ENCODE measurements at regions not wholly inside any gene's neighbourhood (a gene's known extent, or its start where the extent isn't known, plus 50 kb on each side); places are given as distances from the start of the nearest gene placed in this dataset.

DNA sequence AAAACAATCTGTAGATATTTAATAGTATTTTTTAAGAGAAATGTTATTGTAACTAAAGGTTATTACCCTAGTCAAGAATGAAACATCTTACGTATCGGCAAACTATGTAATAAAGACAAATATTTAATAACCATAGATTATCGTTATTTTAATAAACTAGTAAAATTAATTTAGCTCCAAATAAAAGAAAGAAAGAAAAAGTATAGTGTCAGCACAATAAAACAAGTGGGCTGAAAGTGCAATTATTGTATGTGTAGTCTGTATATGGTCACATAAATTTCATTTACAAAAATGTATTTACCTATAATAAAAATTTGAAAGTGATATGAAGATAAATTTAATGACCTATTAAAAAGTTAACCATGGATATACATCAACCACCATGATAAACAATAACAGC is 1258.4 kb upstream of the MIR17HG start:
- intact Hi-C loops (cut with micrococcal nuclease; ENCODE audit: unreplicated experiment) = no loop called here
- no peak overlapping the region for H2AFZ ChIP-seq
- H3K27ac ChIP-seq = no peak overlapping the region
- H3K79me2 ChIP-seq (ENCODE audit: low read depth) = no peaks in the 10 kb centered on the region
- H3K4me2 ChIP-seq = no peak overlapping the region
- no peaks in the 10 kb centered on the region for H3K9me2 ChIP-seq (ENCODE audit: insufficient read depth)
- ChIA-PET POLR2A (ENCODE audit: unreplicated experiment) (no interaction called here), CTCF (no interaction called here)
- TF ChIP-seq, protein P1, sequence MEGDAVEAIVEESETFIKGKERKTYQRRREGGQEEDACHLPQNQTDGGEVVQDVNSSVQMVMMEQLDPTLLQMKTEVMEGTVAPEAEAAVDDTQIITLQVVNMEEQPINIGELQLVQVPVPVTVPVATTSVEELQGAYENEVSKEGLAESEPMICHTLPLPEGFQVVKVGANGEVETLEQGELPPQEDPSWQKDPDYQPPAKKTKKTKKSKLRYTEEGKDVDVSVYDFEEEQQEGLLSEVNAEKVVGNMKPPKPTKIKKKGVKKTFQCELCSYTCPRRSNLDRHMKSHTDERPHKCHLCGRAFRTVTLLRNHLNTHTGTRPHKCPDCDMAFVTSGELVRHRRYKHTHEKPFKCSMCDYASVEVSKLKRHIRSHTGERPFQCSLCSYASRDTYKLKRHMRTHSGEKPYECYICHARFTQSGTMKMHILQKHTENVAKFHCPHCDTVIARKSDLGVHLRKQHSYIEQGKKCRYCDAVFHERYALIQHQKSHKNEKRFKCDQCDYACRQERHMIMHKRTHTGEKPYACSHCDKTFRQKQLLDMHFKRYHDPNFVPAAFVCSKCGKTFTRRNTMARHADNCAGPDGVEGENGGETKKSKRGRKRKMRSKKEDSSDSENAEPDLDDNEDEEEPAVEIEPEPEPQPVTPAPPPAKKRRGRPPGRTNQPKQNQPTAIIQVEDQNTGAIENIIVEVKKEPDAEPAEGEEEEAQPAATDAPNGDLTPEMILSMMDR (conservative IDR thresholded peaks at IDR 0.05) = no peak
- no peak for TF ChIP-seq EZH2 (IDR thresholded peaks at IDR 0.05; ENCODE audit: low read depth)
- H3K4me1 ChIP-seq (replicated peaks; ENCODE audit: insufficient read depth) = no peaks in the 10 kb centered on the region
- H3K4me3 ChIP-seq = no peak overlapping the region
- H3K27me3 ChIP-seq (ENCODE audit: insufficient read depth, low read depth) = no peaks in the 10 kb centered on the region
- no peaks in the 10 kb centered on the region for H3F3A ChIP-seq (ENCODE audit: insufficient read depth, low read depth)
- no peaks in the 10 kb centered on the region for H3K9me3 ChIP-seq (ENCODE audit: insufficient read depth, low read depth)
- DNase-seq = no peak
- no peaks in the 10 kb centered on the region for H3K36me3 ChIP-seq (ENCODE audit: low read depth)
- no TSS peak for BruUV-seq (replicated peaks)
- H4K20me1 ChIP-seq (ENCODE audit: insufficient read depth) = no peaks in the 10 kb centered on the region

DNA sequence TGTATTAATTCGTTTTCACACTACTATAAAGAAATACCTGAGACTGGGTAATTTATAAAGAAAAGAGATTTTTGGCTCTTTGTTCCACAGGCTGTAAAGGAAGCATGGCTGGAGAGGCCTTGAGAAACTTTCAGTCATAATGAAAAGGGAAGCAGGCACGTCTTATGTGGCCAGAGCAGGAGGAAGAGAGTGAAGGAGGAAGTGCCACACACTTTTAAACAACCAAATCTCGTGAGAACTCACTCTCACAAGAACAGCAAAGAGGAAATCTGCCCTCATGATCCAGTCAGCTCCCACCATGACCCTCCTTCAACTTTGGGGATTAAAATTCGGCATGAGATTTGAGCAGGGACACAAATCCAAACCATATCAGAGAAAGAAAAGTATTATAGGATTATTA is 1255.9 kb upstream of the MIR17HG start:
- no TSS peak for BruUV-seq (replicated peaks)
- Histone ChIP-seq H3K9me2 (ENCODE audit: insufficient read depth) (no peaks in the 10 kb centered on the region), H2AFZ (peak overlapping the region; percentile 66), H3K9me3 (ENCODE audit: insufficient read depth, low read depth) (no peaks in the 10 kb centered on the region), H3K4me1 (replicated peaks; ENCODE audit: insufficient read depth) (no peaks in the 10 kb centered on the region), H3K27ac (no peak overlapping the region), H3K4me3 (no peak overlapping the region), H4K20me1 (ENCODE audit: insufficient read depth) (no peaks in the 10 kb centered on the region), H3K36me3 (ENCODE audit: low read depth) (no peaks in the 10 kb centered on the region), H3K4me2 (no peak overlapping the region), H3K27me3 (ENCODE audit: insufficient read depth, low read depth) (no peaks in the 10 kb centered on the region), H3F3A (ENCODE audit: insufficient read depth, low read depth) (no peaks in the 10 kb centered on the region), H3K79me2 (ENCODE audit: low read depth) (no peaks in the 10 kb centered on the region)
- no peak for TF ChIP-seq EZH2 (IDR thresholded peaks at IDR 0.05; ENCODE audit: low read depth)
- TF ChIP-seq, protein P1 (conservative IDR thresholded peaks at IDR 0.05) = no peak
- DNase-seq = no peak
- intact Hi-C loops (cut with micrococcal nuclease; ENCODE audit: unreplicated experiment) = no loop called here
- POLR2A ChIA-PET (ENCODE audit: unreplicated experiment) = no interaction called here
- CTCF ChIA-PET = no interaction called here

GRCh38 chr13:90094357-90094756 is 1253.1 kb upstream of the MIR17HG start:
- H3K27me3 ChIP-seq (ENCODE audit: insufficient read depth, low read depth) = no peaks in the 10 kb centered on the region
- no peak overlapping the region for H2AFZ ChIP-seq
- no peaks in the 10 kb centered on the region for H4K20me1 ChIP-seq (ENCODE audit: insufficient read depth)
- H3K4me3 ChIP-seq = no peak overlapping the region
- no TSS peak for BruUV-seq (replicated peaks)
- TF ChIP-seq, protein P1 (conservative IDR thresholded peaks at IDR 0.05) = no peak
- TF ChIP-seq EZH2 (IDR thresholded peaks at IDR 0.05; ENCODE audit: low read depth) = no peak
- POLR2A ChIA-PET (ENCODE audit: unreplicated experiment) = no interaction called here
- CTCF ChIA-PET = no interaction called here
- no peaks in the 10 kb centered on the region for H3K36me3 ChIP-seq (ENCODE audit: low read depth)
- no peaks in the 10 kb centered on the region for H3F3A ChIP-seq (ENCODE audit: insufficient read depth, low read depth)
- DNase-seq = no peak
- intact Hi-C loops (cut with micrococcal nuclease; ENCODE audit: unreplicated experiment) = no loop called here
- H3K4me1 ChIP-seq (replicated peaks; ENCODE audit: insufficient read depth) = no peaks in the 10 kb centered on the region
- H3K4me2 ChIP-seq = no peak overlapping the region
- no peaks in the 10 kb centered on the region for H3K9me3 ChIP-seq (ENCODE audit: insufficient read depth, low read depth)
- H3K9me2 ChIP-seq (ENCODE audit: insufficient read depth) = no peaks in the 10 kb centered on the region
- H3K79me2 ChIP-seq (ENCODE audit: low read depth) = no peaks in the 10 kb centered on the region
- H3K27ac ChIP-seq = no peak overlapping the region
